H9 (cell line): ENCODE measurements at regions not wholly inside any gene's neighbourhood (a gene's known extent, or its start where the extent isn't known, plus 50 kb on each side); places are given as distances from the start of the nearest gene placed in this dataset.
"Not testable (repeated sequence)": the region's sequence is repeated elsewhere in the genome, so short reads cannot be mapped to it uniquely, and the experiment has no call there.

ENCODE experiments used
- DNase-seq: peaks from one replicate; pipeline ENCODE4 v3.0.0-alpha.2; 2017
- H2AFZ ChIP-seq: one replicate; pipeline ENCODE4 v1.6.1; 2013; ENCODE audit warnings: mild to moderate bottlenecking, low read length, control low read depth, moderate library complexity
- H2AK5ac ChIP-seq: 2 replicates; pipeline ENCODE4 v1.6.1; 2013; ENCODE audit warnings: low read length, control low read depth, mixed read lengths; ENCODE audit not compliant: insufficient read length
- H2BK120ac ChIP-seq: one replicate; pipeline ENCODE4 v1.6.1; 2013; ENCODE audit warnings: low read depth, mild to moderate bottlenecking, low read length, control low read depth, inconsistent platforms; ENCODE audit not compliant: poor library complexity, severe bottlenecking
- H2BK12ac ChIP-seq: 2 replicates; pipeline ENCODE4 v1.6.1; 2013; ENCODE audit warnings: low read length, control low read depth, mixed read lengths, low read depth; ENCODE audit not compliant: insufficient read length
- H2BK15ac ChIP-seq: 2 replicates; pipeline ENCODE4 v1.6.1; 2013; ENCODE audit warnings: low read depth, low read length, control low read depth
- H2BK20ac ChIP-seq: one replicate; pipeline ENCODE4 v1.6.1; 2013; ENCODE audit warnings: low read depth, mild to moderate bottlenecking, low read length, control low read depth, inconsistent platforms; ENCODE audit not compliant: poor library complexity, severe bottlenecking
- H2BK5ac ChIP-seq: 2 replicates; pipeline ENCODE4 v1.6.1; 2013; ENCODE audit warnings: low read length, control low read depth, mixed read lengths; ENCODE audit not compliant: insufficient read length
- H3K14ac ChIP-seq: 2 replicates; pipeline ENCODE4 v1.6.1; 2013; ENCODE audit warnings: low read length, control low read depth; ENCODE audit not compliant: insufficient read depth
- H3K18ac ChIP-seq: 2 replicates; pipeline ENCODE4 v1.6.1; 2013; ENCODE audit warnings: low read depth, mild to moderate bottlenecking, mixed read lengths, low read length, control low read depth; ENCODE audit not compliant: insufficient read length
- H3K23ac ChIP-seq: 2 replicates; pipeline ENCODE4 v1.6.1; 2013; ENCODE audit warnings: low read length, control low read depth, mixed read lengths, low read depth; ENCODE audit not compliant: insufficient read length
- H3K23me2 ChIP-seq: 2 replicates; pipeline ENCODE4 v1.6.1; 2013; ENCODE audit warnings: low read depth, mild to moderate bottlenecking, mixed read lengths, low read length, control low read depth; ENCODE audit not compliant: insufficient read length, poor library complexity, severe bottlenecking
- H3K27ac ChIP-seq: 2 replicates; pipeline ENCODE4 v1.5.1; 2013; ENCODE audit warnings: low read length, control low read depth, mixed read lengths, low read depth; ENCODE audit not compliant: insufficient read length
- H3K27me3 ChIP-seq: 2 replicates; pipeline ENCODE4 v1.6.1; 2013; ENCODE audit warnings: low read length, control low read depth, inconsistent platforms; ENCODE audit not compliant: insufficient read depth
- H3K4ac ChIP-seq: 2 replicates; pipeline ENCODE4 v1.6.1; 2013; ENCODE audit warnings: low read depth, mild to moderate bottlenecking, control low read depth, inconsistent platforms, low read length, moderate library complexity
- H3K4me1 ChIP-seq: 2 replicates; pipeline ENCODE4 v1.6.1; 2013; ENCODE audit warnings: low read length, control low read depth, inconsistent platforms; ENCODE audit not compliant: insufficient read depth
- H3K4me2 ChIP-seq: 2 replicates; pipeline ENCODE4 v1.6.1; 2013; ENCODE audit warnings: low read length, control low read depth, mixed read lengths; ENCODE audit not compliant: insufficient read length, insufficient read depth
- H3K56ac ChIP-seq: 2 replicates; pipeline ENCODE4 v1.6.1; 2013; ENCODE audit warnings: low read depth, mild to moderate bottlenecking, mixed read lengths, low read length, control low read depth; ENCODE audit not compliant: insufficient read length
- H3K79me1 ChIP-seq: 2 replicates; pipeline ENCODE4 v1.6.1; 2013; ENCODE audit warnings: low read depth, mild to moderate bottlenecking, moderate library complexity, low read length, control low read depth, inconsistent platforms; ENCODE audit not compliant: insufficient read depth, poor library complexity, severe bottlenecking
- H3K79me2 ChIP-seq: 2 replicates; pipeline ENCODE4 v1.6.1; 2013; ENCODE audit warnings: low read length, control low read depth, inconsistent platforms; ENCODE audit not compliant: insufficient read depth
- H3K9ac ChIP-seq: 2 replicates; pipeline ENCODE4 v1.6.1; 2013; ENCODE audit warnings: low read length, control low read depth, mixed read lengths; ENCODE audit not compliant: insufficient read length; ENCODE audit errors: extremely low read depth
- H3K9me3 ChIP-seq: one replicate; pipeline ENCODE4 v1.6.1; 2013; ENCODE audit warnings: low read depth, low read length, inconsistent platforms; ENCODE audit not compliant: control insufficient read depth
- H3T11ph ChIP-seq: one replicate; pipeline ENCODE4 v1.6.1; 2013; ENCODE audit warnings: mild to moderate bottlenecking, low read length, control low read depth, inconsistent platforms
- H4K20me1 ChIP-seq: one replicate; pipeline ENCODE4 v1.6.1; 2013; ENCODE audit not compliant: control insufficient read depth, insufficient read length, insufficient read depth
- H4K5ac ChIP-seq: 2 replicates; pipeline ENCODE4 v1.6.1; 2013; ENCODE audit warnings: low read depth, mild to moderate bottlenecking, mixed read lengths, low read length, control low read depth; ENCODE audit not compliant: insufficient read length
- H4K8ac ChIP-seq: replicated peaks from 2 replicates; pipeline ENCODE4 v1.6.1; 2013; ENCODE audit warnings: low read length, control low read depth, mixed read lengths, low read depth; ENCODE audit not compliant: insufficient read length
- H4K91ac ChIP-seq: 2 replicates; pipeline ENCODE4 v1.6.1; 2013; ENCODE audit warnings: low read depth, mild to moderate bottlenecking, moderate library complexity, mixed read lengths, low read length, control low read depth; ENCODE audit not compliant: insufficient read length
- H3K27ac Mint-ChIP-seq, 3 experiments: 2 replicates in 2 of 3; 3 replicates in 1 of 3; pipeline ENCODE4 v1.8.0; 2020 to 2021; ENCODE audit warnings: mixed read lengths in 3 of 3, mild to moderate bottlenecking in 1 of 3, moderate library complexity in 1 of 3
- H3K27me3 Mint-ChIP-seq: 2 replicates; pipeline ENCODE4 v1.8.0; 2021; ENCODE audit warnings: low read depth, mild to moderate bottlenecking, moderate library complexity, mixed read lengths
- H3K36me3 Mint-ChIP-seq, 3 experiments: 2 replicates in 2 of 3; 3 replicates in 1 of 3; pipeline ENCODE4 v1.8.0; 2020 to 2021; ENCODE audit warnings: low read depth in 3 of 3, mixed read lengths in 3 of 3; ENCODE audit not compliant: insufficient read depth in 1 of 3
- H3K4me1 Mint-ChIP-seq, 2 experiments: 2 replicates each; pipeline ENCODE4 v1.8.0; 2020; ENCODE audit warnings: mixed read lengths in 2 of 2
- H3K4me3 Mint-ChIP-seq, 2 experiments: 2 replicates in 1 of 2; 3 replicates in 1 of 2; pipeline ENCODE4 v1.8.0; 2020 to 2021; ENCODE audit warnings: mild to moderate bottlenecking in 2 of 2, mixed read lengths in 2 of 2, moderate library complexity in 1 of 2
- H3K9me3 Mint-ChIP-seq, 2 experiments: 2 replicates in 1 of 2; 3 replicates in 1 of 2; pipeline ENCODE4 v1.8.0; 2020; ENCODE audit warnings: mild to moderate bottlenecking in 2 of 2, mixed read lengths in 2 of 2, moderate library complexity in 1 of 2
- WGBS: extraction: QIAGEN DNeasy Blood & Tissue Kit; methylation state at CpG from one replicate; pipeline ENCODE4 v1.1.7; 2013; ENCODE audit warnings: missing lambda C conversion rate, low lambda C conversion rate, mixed read lengths; ENCODE audit not compliant: insufficient read length; ENCODE audit errors: extremely low coverage; 5-methylcytosine and 5-hydroxymethylcytosine counted together

- H3K9ac ChIP-seq, H2BK120ac ChIP-seq, H3K9me3 ChIP-seq, H2BK12ac ChIP-seq, H4K91ac ChIP-seq, H3K56ac ChIP-seq, H3K27ac ChIP-seq, H4K20me1 ChIP-seq, H3K23me2 ChIP-seq, H2BK5ac ChIP-seq, H3K4me2 ChIP-seq, H2BK20ac ChIP-seq, H4K5ac ChIP-seq, H3K79me2 ChIP-seq, H3K4me1 ChIP-seq, H3K4ac ChIP-seq, DNase-seq, H3K4me3 Mint-ChIP-seq, H3K18ac ChIP-seq, H3T11ph ChIP-seq, H3K23ac ChIP-seq, H2AK5ac ChIP-seq, H3K27me3 Mint-ChIP-seq, H2AFZ ChIP-seq, H3K14ac ChIP-seq, H3K79me1 ChIP-seq, H3K27ac Mint-ChIP-seq, H3K27me3 ChIP-seq, H2BK15ac ChIP-seq, H4K8ac ChIP-seq: not testable (repeated sequence)
- peaks cover 15 to 18% of the 10 kb centered on the region in 2 experiments for H3K9me3 Mint-ChIP-seq
- peaks cover 5 to 22% (median 6%) of the 10 kb centered on the region in 3 experiments; a peak in 5 of 7 replicates for H3K36me3 Mint-ChIP-seq
- H3K4me1 Mint-ChIP-seq = peaks cover 8 to 13% of the 10 kb centered on the region in 2 experiments
- no CpG with 5 or more reads among the region's 3 CpGs for WGBS
Measured at GRCh38 chrX:140138065-140138464, 172.7 kb upstream of the CXorf66 start.
